RWPE1 (cell line): ENCODE measurements at regions not wholly inside any gene's neighbourhood (a gene's known extent, or its start where the extent isn't known, plus 50 kb on each side); places are given as distances from the start of the nearest gene placed in this dataset.
"Not testable (repeated sequence)": the region's sequence is repeated elsewhere in the genome, so short reads cannot be mapped to it uniquely, and the experiment has no call there.

Source experiments
- CTCF ChIA-PET: fragments of 350-600 bp; sonication (Branson Sonifier 250); formaldehyde crosslinking; extraction: SDS; loops from one replicate; lab custom pipeline; 2021; lab: Yijun Ruan, JAX
- POLR2A ChIA-PET: fragments of 400-600 bp; formaldehyde crosslinking; extraction: SDS; loops from one replicate; lab custom pipeline; 2020; ENCODE audit warnings: antibody characterized with exemption; ENCODE audit not compliant: low non-redundant PET; lab: Yijun Ruan, JAX
- DNase-seq: peaks from one replicate; pipeline ENCODE4 v3.0.0; 2012; ENCODE audit warnings: low spot score
- H3K27ac ChIP-seq: fragments of 450-650 bp; 2 replicates; pipeline ENCODE4 v1.5.1; 2017
- CTCF ChIP-seq: fragments of 450-650 bp; conservative IDR thresholded peaks from 2 replicates; pipeline ENCODE4 v1.5.1; 2017; ENCODE audit warnings: low read depth, mild to moderate bottlenecking

DNA sequence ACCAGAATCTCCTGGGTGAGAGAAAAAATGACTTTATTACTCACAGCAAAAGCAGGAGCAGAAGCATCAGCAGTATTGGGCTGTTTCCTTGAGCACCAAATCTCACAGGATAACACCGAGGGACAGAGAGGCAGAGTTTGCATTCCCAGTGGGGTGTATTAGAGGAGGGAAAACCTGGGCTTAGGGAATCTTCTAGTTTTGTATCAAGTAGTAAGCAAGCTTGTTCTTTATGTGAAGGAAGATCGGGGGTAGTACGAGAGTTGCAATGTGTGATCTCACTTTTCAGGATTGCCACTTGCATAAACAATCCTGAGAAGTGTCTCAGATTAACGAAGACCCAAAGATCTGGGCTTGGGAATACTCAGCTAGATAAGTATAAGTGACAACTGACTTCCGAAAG lies 1163.0 kb downstream of the TAF11L14 start:
- CTCF ChIA-PET, result interaction anchor here (0.6 kb wide), 1 partner anchor 9 kb away, joined by 4 read pairs; no protein-coding TSS in a partner anchor
- no peak for DNase-seq
- POLR2A ChIA-PET, result no interaction called here
- H3K27ac ChIP-seq, result no peak overlapping the region
- TF ChIP-seq CTCF, result no peak

DNA sequence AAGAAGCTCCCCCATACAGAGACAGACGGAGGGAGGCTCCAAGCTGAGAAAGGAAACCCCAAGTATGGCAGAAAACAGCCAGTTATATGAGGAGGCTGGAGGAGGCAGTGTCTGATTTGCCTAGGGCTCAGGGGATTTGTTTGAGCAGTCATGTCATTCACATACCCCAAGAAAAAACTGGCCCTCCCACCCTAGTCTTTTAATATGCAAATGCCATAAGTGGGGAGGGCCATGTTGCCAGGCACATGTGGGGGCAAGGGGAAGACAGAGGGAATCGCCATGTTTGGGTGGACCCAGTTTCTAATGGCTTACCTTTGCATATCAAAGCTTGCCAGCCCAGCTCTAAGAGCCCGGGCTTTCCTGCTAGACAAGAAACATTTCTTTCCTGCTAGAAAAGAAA lies 1163.8 kb downstream of the TAF11L14 start:
- TF ChIP-seq CTCF, result no peak
- ChIA-PET CTCF (interaction anchor here (0.6 kb wide), 1 partner anchor 166 kb away, joined by 3 read pairs; no protein-coding TSS in a partner anchor), POLR2A (no interaction called here)
- no peak for DNase-seq
- H3K27ac ChIP-seq, result no peak overlapping the region

- CTCF ChIA-PET, result interaction anchor here (0.7 kb wide), 1 partner anchor 11 kb away, joined by 3 read pairs; no protein-coding TSS in a partner anchor
- H3K27ac ChIP-seq, result no peak overlapping the region
- DNase-seq, result no peak
- POLR2A ChIA-PET, result no interaction called here
- TF ChIP-seq CTCF, result no peak
Measured at GRCh38 chr5:18799482-18800128, 1165.3 kb downstream of the TAF11L14 start.

GRCh38 chr5:18800293-18801025 lies 1166.2 kb downstream of the TAF11L14 start:
- ChIA-PET CTCF (no interaction called here), POLR2A (no interaction called here)
- no peak for TF ChIP-seq CTCF
- H3K27ac ChIP-seq, result no peak overlapping the region
- no peak for DNase-seq

DNA sequence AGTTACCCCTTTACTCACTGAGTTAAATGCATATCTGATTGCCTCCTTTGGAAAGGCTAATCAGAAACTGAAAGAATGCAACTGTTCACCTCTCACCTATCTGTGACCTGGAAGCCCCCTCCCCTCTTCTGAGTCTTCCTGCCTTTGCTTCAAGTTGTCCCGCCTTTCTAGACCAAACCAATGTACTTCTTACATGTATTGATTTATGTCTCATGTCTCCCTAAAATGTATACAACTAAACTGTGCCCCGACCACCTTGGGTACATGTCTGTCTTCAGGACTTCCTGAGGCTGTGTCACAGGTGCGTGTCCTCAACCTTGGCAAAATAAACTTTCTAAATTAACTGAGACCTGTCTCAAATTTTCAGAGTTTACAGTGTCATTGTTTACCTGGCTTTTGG lies 1167.2 kb downstream of the TAF11L14 start:
- POLR2A ChIA-PET, H3K27ac ChIP-seq, DNase-seq: not testable (repeated sequence)
- CTCF ChIA-PET, result interaction anchor here (0.6 kb wide), 1 partner anchor 560 kb away, joined by 3 read pairs; no protein-coding TSS in a partner anchor

GRCh38 chr5:18802336-18802735 lies 1168.1 kb downstream of the TAF11L14 start:
- no peak for TF ChIP-seq CTCF
- no peak overlapping the region for H3K27ac ChIP-seq
- DNase-seq, result peak; percentile 5
- CTCF ChIA-PET, result interaction anchor here (0.6 to 0.7 kb wide), 3 partner anchors 458 to 1586 kb away, joined by 3 read pairs; no protein-coding TSS in a partner anchor
- POLR2A ChIA-PET, result no interaction called here
